SU-DHL-6 (cell line): ENCODE measurements at regions not wholly inside any gene's neighbourhood (a gene's known extent, or its start where the extent isn't known, plus 50 kb on each side); places are given as distances from the start of the nearest gene placed in this dataset.
"Not testable (repeated sequence)": the region's sequence is repeated elsewhere in the genome, so short reads cannot be mapped to it uniquely, and the experiment has no call there.

Experiments used
- H2AFZ ChIP-seq: fragments of 200-600 bp; sonication (generic); 2 replicates; pipeline ENCODE4 v1.6.1; 2014; ENCODE audit warnings: low read depth, mild to moderate bottlenecking, moderate library complexity, mixed read lengths, antibody characterized with exemption, low read length; ENCODE audit not compliant: severe bottlenecking
- H3F3A ChIP-seq: fragments of 200-600 bp; shearing (Covaris generic); 2 replicates; pipeline ENCODE4 v1.6.0; 2016; ENCODE audit warnings: antibody characterized with exemption, mild to moderate bottlenecking; ENCODE audit not compliant: insufficient read depth
- H3K27ac ChIP-seq: fragments of 200-600 bp; sonication (generic); 2 replicates; pipeline ENCODE4 v1.5.1; 2016; ENCODE audit warnings: low read depth, mild to moderate bottlenecking, low read length, moderate library complexity, mixed read lengths
- H3K27me3 ChIP-seq: fragments of 200-600 bp; sonication (generic), shearing (Covaris generic); 2 replicates; pipeline ENCODE4 v1.6.0; 2014; ENCODE audit warnings: mild to moderate bottlenecking, low read length
- H3K36me3 ChIP-seq: fragments of 200-600 bp; sonication (generic); 2 replicates; pipeline ENCODE4 v1.6.1; 2014; ENCODE audit warnings: mild to moderate bottlenecking, low read length, mixed read lengths
- H3K4me2 ChIP-seq: fragments of 300-600, 200-600 bp; shearing (Covaris generic), sonication (generic); 2 replicates; pipeline ENCODE4 v1.6.0; 2014; ENCODE audit warnings: low read length, low read depth, mild to moderate bottlenecking; ENCODE audit not compliant: poor library complexity, severe bottlenecking
- H3K4me3 ChIP-seq: fragments of 200-600 bp; sonication (generic); 2 replicates; pipeline ENCODE4 v1.5.1; 2014; ENCODE audit warnings: antibody characterized with exemption, low read length, mild to moderate bottlenecking, mixed read lengths; ENCODE audit not compliant: insufficient read depth, poor library complexity, severe bottlenecking
- H3K79me2 ChIP-seq: fragments of 200-600 bp; sonication (generic); 2 replicates; pipeline ENCODE4 v1.6.1; 2014; ENCODE audit warnings: mild to moderate bottlenecking, low read length, moderate library complexity; ENCODE audit not compliant: insufficient read depth
- H3K9ac ChIP-seq: fragments of 200-600 bp; sonication (generic); 2 replicates; pipeline ENCODE4 v1.7.0; 2014; ENCODE audit warnings: mild to moderate bottlenecking, low read length
- H3K9me2 ChIP-seq: fragments of 200-600 bp; sonication (generic); replicated peaks from 2 replicates; pipeline ENCODE4 v1.6.1; 2014; ENCODE audit warnings: low read length; ENCODE audit not compliant: insufficient read depth
- H3K9me3 ChIP-seq: fragments of 200-600 bp; sonication (generic); 2 replicates; pipeline ENCODE4 v1.6.1; 2014; ENCODE audit warnings: low read length, mixed read lengths; ENCODE audit not compliant: insufficient read depth
- H4K20me1 ChIP-seq: fragments of 200-600 bp; sonication (generic); 2 replicates; pipeline ENCODE4 v1.6.1; 2014; ENCODE audit warnings: low read depth, mild to moderate bottlenecking, antibody characterized with exemption, low read length, moderate library complexity, mixed read lengths
- CTCF ChIP-seq: fragments of 200-600 bp; sonication (generic); IDR thresholded peaks from one replicate; pipeline ENCODE4 v1.5.1; 2017; ENCODE audit warnings: antibody characterized with exemption, mild to moderate bottlenecking, low read length, moderate library complexity; ENCODE audit not compliant: insufficient read depth, poor library complexity, severe bottlenecking
- EZH2phosphoT487 ChIP-seq: fragments of 200-600 bp; sonication (generic), shearing (Covaris generic); conservative IDR thresholded peaks from 2 replicates; pipeline ENCODE4 v1.6.1; 2018; ENCODE audit warnings: mild to moderate bottlenecking, antibody characterized with exemption, low read length, moderate library complexity, mixed read lengths

- no peak overlapping the region for H2AFZ ChIP-seq
- no peak for TF ChIP-seq CTCF
- no peak for TF ChIP-seq EZH2phosphoT487
- no peaks in the 10 kb centered on the region for H3K27me3 ChIP-seq
- H3K9me3 ChIP-seq = no peaks in the 10 kb centered on the region
- no peaks in the 10 kb centered on the region for H3K36me3 ChIP-seq
- H3K79me2 ChIP-seq = no peaks in the 10 kb centered on the region
- H4K20me1 ChIP-seq = no peaks in the 10 kb centered on the region
- H3K9me2 ChIP-seq = no peaks in the 10 kb centered on the region
- H3K4me2 ChIP-seq = no peak overlapping the region
- H3K4me3 ChIP-seq = no peak overlapping the region
- H3K27ac ChIP-seq = no peak overlapping the region
- H3F3A ChIP-seq = no peaks in the 10 kb centered on the region
- H3K9ac ChIP-seq = no peak overlapping the region
Measured at GRCh38 chr2:8144131-8144631, 537.7 kb upstream of the ID2 start.

GRCh38 chr2:8144785-8145184 lies 537.1 kb upstream of the ID2 start:
- no peak overlapping the region for H3K4me2 ChIP-seq

GRCh38 chr2:8145375-8145774 lies 536.5 kb upstream of the ID2 start:
- not testable (repeated sequence) for H4K20me1 ChIP-seq, H3K9me2 ChIP-seq, H3F3A ChIP-seq, H3K27me3 ChIP-seq, H3K9me3 ChIP-seq, H3K36me3 ChIP-seq, H3K79me2 ChIP-seq, H3K9ac ChIP-seq, H2AFZ ChIP-seq, H3K27ac ChIP-seq, H3K4me3 ChIP-seq, H3K4me2 ChIP-seq

More at GRCh38 chr2:8144785-8145184, 537.1 kb upstream of the ID2 start:
- H3K9me3 ChIP-seq = no peaks in the 10 kb centered on the region
- no peaks in the 10 kb centered on the region for H3K79me2 ChIP-seq
- no peaks in the 10 kb centered on the region for H3F3A ChIP-seq
- no peaks in the 10 kb centered on the region for H3K27me3 ChIP-seq
- no peaks in the 10 kb centered on the region for H3K9me2 ChIP-seq
- TF ChIP-seq EZH2phosphoT487 = no peak
- no peak for TF ChIP-seq CTCF
- H3K27ac ChIP-seq = no peak overlapping the region
- H3K4me3 ChIP-seq = no peak overlapping the region
- no peak overlapping the region for H3K9ac ChIP-seq
- H4K20me1 ChIP-seq = no peaks in the 10 kb centered on the region
- H2AFZ ChIP-seq = no peak overlapping the region
- no peaks in the 10 kb centered on the region for H3K36me3 ChIP-seq

GRCh38 chr2:8146132-8147005 lies 535.5 kb upstream of the ID2 start:
- no peaks in the 10 kb centered on the region for H3K9me3 ChIP-seq
- no peak overlapping the region for H3K4me2 ChIP-seq
- no peak for TF ChIP-seq CTCF
- TF ChIP-seq EZH2phosphoT487 = no peak
- no peaks in the 10 kb centered on the region for H3K9me2 ChIP-seq
- H4K20me1 ChIP-seq = no peaks in the 10 kb centered on the region
- no peak overlapping the region for H2AFZ ChIP-seq
- H3K27me3 ChIP-seq = no peaks in the 10 kb centered on the region
- no peaks in the 10 kb centered on the region for H3K79me2 ChIP-seq
- no peaks in the 10 kb centered on the region for H3F3A ChIP-seq
- H3K36me3 ChIP-seq = no peaks in the 10 kb centered on the region
- no peak overlapping the region for H3K9ac ChIP-seq
- H3K4me3 ChIP-seq = no peak overlapping the region
- H3K27ac ChIP-seq = no peak overlapping the region
